GM11168 (cell line): ENCODE measurements at regions not wholly inside any gene's neighbourhood (a gene's known extent, or its start where the extent isn't known, plus 50 kb on each side); places are given as distances from the start of the nearest gene placed in this dataset.
"Not testable (repeated sequence)": the region's sequence is repeated elsewhere in the genome, so short reads cannot be mapped to it uniquely, and the experiment has no call there.

ENCODE experiments used
- in situ Hi-C: fragments of 300-500 bp; cut with MboI; formaldehyde crosslinking; loops from one replicate; pipeline ENCODE4 v1.12.0; 2022; ENCODE audit warnings: low sequenced_read_pairs; ENCODE audit not compliant: unreplicated experiment

DNA sequence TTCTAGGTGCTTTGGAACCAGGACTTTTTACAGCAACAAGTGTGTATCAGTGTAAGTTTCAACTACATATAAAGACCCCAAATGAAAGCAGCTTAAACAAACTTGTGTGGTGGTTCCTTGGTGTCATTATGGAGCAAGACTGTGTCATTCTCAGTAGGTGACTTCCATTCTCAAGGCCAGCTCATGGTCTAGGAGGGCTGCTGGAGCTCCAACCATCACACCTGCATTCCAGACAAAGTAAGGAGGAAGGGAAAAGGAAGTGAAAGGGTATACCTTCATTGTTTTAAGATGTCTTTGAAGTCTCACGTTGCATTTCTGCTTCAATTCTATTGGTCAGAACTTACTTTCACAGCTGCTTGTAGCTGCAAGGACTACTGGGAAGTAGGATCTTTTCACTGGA, 188.6 kb downstream of the C1orf94 start:
- in situ Hi-C loops = no loop called here

DNA sequence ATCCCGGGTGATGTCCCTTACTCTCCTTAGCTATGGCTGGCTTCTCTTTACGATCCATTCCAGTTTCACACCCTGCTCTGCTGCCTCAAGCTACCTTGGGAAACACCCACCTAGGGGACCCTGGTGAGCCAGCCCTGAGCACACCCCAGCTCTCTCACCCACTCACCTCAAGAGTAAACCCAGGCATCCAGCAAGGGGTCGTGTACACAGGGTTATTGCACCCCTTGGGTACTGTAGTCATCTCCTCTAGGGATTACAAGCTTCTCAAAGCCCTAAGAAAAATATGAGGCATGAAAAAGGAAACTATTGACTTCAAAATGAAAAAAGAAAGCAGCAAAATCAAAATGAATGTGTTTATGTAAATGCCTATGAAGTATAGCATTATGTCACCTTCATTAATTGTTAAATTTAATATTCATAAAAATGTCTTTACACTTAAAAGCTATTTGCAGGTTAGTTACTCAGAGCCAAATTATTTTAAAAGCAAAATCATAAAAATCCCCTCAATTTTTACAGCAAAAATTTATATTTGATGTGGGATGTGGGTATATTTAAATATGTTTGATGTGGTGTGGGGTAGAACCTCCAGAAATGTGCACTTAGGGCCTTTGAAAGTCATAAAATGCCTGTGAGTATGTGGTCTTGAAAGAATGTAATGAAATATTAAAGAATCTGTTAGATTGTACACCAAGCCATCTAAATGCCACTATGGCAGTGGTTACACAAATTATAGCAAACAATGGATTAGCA, 190.3 kb downstream of the C1orf94 start:
- in situ Hi-C loops = no loop called here

DNA sequence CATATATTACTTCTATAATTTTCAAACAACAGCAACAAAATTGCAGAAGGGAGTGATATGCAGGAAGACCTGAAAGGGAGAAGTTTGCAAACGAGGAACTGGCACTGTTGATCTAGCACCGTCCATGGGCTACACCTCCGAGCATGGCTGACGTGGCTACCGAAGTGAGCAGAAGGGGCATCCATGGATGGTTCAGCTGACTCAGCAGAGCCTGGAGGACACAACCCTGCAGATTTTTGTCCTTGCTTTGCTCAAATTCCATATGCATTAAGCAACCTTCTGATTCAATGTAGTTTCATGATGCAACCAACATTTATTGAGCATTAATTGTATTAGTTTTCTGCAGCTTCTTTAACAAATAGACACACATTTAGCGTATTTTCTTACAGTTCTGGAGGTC, 191.2 kb downstream of the C1orf94 start:
- in situ Hi-C loops = no loop called here

DNA sequence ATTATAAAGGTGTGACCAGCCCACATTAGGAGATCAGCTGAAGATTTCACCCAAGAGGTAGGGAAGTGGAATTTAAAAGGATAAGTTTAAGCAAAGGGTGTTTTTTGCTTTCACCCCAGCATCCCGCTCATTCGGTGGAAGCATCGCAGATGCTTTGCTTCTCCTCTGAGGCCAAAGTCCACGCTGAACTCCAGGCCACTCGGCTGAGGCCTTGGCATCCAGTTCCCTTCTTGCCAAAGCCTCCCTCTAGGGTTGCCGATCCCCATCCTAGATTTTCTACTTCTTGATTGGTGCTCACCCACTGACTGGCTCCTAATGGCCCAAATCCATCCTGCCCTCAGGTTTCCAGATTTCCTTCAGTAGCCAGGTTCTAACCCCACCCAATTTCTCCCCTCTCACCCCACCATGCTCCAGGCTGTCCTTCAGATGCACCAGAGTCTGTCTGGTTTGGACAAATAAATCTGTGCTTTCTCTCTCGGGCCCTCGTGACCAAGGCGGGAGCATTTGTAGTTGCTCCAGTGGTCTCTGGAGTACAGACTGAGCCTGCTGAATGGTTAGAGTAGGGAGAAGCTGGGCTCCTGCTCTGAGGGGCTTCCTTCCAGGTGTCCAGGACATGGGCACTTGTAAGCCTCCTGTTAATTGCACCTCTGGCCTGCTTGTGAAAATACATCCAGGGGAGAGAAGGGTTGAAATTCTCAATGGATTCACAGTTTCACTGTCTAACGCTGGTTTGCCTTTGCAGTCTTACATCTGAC, 193.2 kb downstream of the C1orf94 start:
- in situ Hi-C loops = no loop called here

DNA sequence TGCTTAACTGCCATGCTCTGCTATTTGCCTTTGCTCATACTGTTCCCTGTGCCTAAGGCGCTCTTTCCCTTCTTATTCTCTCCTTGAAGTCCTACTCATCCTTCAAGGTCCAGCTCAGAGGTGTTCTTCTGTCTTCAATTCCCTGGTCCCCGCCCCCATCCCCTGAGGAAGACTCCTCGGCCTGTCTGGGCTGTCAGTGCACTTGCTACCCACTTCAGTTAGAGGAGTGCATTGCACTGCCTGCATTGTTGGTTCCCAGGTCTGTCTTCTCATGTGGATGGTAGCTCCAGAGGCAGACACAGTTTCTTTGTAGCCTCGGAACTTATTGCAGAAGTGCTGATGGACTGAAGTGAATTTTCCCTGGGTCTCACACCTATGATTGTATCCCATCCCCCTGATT, 194.0 kb downstream of the C1orf94 start:
- in situ Hi-C loops = no loop called here

DNA sequence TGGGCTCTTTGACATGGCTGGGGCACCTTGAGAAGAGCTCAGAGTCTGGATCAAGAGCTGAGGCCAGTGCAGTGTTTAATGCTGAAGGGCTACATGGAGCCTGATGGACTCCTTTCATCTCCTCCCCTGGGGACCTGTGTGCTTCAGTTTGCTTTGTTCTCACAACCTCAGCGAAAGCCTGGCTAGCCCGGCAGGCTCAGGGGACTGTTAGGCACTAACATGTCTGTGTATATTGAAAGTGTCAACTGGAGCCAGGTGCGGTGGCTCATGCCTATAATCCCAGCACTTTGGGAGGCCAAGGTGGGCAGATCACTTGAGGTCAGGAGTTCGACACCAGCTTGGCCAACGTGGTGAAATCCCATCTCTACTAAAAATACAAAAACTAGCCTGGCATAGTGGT, 194.5 kb downstream of the C1orf94 start:
- in situ Hi-C loops = not testable (repeated sequence)

DNA sequence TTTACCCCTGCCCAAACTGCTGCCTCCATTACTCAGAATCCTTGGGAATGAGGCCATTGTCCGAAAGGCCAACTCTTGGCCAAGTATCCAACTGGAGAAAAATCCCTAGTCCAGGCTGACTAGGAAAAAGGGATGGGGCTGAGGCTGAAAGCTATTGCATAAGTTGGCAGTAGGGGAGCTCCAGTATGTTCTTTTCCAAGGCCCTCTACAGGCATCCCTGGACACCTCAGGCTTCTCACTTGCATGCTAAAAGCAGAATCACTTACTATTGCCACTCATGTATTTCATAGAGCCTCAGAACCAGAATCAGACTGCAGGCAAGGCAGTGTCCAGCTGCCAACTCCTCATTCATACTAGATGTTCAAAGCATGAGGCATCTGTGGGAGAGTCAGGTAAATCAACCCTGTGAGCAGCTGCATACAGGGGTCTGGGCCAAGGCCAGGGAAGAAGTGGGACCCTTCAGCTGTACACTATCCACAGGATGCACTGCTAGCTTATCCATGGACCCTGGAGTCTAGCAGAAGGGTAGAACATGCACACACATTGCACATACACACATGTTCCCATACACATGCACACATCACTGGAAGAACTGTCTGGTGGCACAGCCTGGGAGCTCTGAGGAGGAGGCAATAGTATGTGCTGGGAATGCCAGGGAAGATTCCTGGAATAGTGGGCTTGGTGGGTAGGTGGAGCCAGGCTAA, 195.3 kb downstream of the C1orf94 start:
- in situ Hi-C loops = no loop called here

DNA sequence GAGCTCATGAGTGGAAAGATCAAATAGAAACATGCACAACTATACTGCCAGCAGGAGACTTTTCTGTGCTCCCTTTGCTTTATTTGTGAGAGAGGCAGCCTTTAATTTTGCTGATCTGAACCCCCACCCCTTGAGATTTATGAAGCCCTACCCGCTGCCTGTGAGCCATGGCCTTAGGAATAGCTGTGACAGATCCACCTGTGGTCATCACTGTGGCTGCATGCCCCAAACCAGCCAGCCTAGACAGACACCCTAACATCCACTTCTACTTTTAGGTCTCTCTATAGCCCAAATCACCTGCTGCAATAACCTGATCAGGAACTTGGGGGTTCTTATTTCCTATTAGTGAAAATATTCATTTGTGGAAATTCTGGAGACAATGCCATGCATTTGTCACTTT, 196.2 kb downstream of the C1orf94 start:
- in situ Hi-C loops = no loop called here

DNA sequence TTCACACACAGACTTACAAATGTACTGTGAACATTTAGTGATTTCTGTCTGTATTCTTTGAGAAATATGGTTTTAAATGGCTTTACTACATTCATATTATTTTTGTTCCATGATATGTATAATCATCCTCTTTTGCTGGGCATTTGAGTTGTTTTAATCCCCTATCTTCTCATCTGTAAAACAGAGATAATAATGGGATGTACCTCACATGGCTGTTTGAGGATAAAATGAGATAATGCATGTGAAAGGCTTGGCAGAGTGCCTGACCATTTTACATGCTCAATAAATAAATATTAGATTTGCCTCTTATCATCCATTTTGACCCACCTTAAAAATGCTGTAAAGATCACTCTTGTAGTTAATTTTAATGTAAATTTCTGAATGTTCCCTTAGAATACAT, 197.2 kb downstream of the C1orf94 start:
- in situ Hi-C loops = no loop called here

DNA sequence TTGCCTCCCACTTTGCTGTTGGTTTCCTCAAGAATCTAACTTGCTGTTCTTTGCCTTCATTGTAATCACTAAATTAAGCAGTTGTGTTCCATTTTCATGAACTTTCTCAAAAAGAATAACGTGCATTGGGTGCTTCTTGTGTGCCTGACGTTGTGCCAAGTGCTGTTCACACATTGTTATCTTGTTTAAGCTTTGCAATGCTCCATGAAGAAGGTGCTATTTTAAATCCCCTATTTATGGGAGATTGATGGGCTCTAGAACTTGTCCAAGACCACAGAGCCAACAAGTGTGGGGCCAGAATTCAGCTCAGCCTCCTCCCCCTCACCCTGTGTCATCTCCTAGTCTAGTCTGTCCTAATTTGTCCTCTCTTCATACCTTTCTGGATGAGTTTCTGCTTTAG, 199.8 kb downstream of the C1orf94 start:
- in situ Hi-C loops = no loop called here

DNA sequence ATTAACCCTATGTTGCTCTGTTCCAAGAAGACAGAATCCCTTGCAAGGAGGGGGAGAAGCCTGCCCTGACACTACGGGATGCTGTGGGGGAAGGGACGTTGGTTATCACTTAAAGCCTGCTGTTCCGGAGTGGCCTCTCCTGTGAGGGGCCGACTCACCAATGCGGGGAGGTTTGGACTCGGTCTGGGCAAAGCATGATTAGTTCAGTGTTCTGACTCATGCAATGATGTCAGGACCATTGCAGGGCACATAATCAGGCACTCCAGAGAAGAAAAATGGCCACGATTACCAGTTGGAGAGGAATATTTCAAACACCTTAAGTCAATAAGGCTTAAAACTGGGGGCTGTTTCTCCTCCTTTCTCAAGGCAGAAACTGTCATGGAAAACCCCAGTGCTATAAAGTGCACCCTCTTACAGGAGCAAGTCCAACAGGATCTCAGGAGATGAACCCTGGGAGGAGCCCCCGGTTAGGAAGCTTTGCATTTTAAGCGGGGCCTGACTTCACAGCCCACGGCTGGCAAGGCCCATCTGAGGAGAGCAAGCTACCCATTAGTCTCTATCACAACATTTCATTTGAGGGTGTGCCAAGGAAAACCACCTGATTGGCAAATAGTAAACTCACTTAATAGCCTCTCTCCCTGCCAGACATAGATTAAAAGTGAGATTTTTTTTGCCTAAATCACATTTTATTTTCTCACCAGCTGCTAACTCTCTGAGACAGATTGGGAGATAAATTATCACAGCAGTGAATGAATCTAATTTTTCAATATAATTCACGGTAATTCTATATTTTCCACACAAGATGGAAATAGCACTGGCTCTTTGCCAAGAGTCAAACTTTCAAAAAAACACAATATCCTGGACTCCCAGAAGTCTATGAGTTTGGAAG, 202.5 kb downstream of the C1orf94 start:
- in situ Hi-C loops = no loop called here

DNA sequence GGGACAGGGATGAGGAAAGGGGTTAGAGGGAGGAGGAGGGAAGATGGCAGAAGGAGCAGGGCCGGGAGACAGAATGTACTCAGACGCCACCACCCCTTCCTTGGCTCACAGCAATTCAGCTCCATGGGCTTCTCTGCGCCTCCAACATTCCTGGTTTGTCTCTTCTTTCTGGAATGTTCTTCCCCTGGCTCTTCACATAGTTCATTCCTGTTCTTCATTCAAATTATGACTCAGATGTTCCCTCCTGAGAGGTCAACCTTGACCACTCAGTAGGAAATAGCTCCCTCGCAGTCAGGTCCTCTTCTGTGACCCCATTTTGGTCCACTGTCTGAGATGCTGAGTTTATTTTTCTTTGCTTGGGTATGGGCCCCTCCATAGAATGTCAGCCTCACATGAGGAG, 203.2 kb downstream of the C1orf94 start:
- in situ Hi-C loops = no loop called here

DNA sequence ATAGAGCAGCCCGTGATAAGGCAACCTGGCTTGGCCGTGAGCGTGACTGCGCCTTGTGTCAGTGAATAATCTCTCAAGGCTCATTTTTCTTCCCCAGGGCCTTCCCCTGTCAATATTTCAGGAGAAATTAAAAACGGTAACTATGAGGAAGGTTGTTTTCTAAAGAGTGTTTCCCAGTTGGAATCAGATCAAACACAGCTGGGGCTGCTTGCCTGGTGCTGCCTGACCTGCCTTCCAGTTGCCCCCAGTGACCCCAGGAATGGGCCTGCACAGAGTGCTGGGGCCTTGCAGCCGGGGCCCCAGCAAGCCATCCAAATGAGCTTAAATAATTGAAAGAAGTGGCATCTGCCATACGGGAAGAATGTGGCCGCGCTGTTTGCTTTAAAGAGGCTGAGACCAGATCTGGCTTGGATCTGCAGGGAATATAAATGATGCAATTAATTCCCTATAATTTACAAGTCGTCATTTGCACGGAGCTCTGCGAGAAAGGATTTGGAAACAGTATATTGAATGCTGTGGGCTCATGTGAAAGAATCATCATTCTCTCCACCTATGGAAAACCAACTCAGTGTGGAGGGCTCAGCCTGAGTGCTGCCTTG, 203.9 kb downstream of the C1orf94 start:
- in situ Hi-C loops = no loop called here

DNA sequence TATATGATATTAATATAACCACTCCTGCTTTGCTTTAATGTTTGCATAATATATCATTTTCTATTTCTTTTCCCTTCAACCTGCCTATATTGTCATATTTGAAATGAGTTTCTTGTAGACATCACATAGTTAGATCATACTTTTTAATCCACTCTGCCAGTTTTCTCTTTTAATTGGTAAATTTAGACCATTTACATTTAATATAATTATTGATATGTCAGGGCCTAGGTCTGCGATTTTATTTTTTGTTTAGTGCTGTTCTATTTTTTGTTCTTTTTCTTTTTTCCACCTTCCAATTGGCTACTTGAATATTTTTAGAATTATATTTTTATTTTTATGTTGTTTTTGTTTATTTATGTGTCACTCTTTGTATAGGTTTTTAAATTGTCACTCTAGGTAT, 213.3 kb downstream of the C1orf94 start:
- in situ Hi-C loops = no loop called here

DNA sequence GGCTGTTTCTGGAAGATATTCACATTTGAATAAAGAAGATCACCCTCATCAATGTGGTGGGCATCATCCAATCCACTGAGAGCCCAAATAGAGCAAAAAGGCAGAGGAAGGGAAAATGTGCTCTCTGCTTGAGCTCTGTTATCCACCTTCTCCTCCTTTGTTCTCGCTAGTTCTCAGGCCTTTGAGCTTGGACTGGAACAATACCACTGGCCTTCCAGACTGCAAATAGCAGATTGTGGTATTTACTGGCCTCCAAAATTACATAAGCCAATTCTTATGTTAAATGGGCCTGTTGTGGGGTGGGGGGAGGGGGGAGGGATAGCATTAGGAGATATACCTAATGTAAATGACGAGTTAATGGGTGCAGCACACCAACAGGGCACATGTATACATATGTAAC, 219.3 kb downstream of the C1orf94 start:
- in situ Hi-C loops = no loop called here

DNA sequence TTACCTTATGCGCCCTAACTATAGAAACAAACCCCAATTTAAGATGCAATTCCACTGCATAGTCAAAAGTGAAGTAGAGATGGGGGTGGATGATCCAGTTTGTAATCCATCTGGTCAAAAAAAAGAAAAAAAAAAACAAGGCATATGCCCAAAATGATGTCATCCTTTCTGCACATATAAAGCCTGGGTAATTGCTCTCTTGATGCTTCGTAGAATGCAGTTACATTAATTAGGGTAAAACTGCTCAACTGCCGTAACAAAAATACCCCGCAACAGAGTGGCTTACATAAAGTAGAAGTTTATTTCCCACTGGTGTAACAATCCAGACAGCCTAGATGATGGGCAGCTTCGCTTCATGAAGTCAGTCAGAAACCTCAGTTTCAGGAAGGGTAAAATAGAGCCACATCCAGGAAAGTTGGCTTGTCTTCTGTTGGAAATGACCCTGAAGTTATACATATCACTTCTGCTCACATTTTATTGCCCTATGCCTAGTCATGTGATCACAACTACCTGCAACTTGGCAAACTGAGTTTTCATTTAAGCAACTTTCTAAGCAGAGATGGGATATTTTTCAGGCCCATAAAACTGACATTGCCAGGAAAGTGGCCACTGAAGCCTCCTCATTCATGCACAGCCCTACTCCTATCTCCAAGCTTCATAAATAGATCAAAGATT, 221.7 kb downstream of the C1orf94 start:
- in situ Hi-C loops = no loop called here

DNA sequence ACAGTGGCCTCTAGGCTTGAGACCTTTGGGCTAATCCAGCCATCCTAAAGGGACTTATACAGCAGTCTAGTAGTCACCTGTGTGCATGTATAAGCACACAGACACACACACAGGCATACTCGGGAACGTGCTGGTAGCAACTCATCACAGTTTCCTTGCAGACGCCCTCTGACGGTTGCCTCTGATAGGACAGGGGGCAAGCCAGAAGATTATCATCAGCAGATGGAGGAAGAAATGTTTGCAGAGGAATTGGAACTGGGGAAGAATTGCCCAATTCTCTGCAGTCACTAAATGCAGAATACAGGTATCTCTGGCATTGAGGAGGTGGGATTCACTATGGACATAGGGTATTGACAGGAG, 222.2 kb downstream of the C1orf94 start:
- in situ Hi-C loops = no loop called here

DNA sequence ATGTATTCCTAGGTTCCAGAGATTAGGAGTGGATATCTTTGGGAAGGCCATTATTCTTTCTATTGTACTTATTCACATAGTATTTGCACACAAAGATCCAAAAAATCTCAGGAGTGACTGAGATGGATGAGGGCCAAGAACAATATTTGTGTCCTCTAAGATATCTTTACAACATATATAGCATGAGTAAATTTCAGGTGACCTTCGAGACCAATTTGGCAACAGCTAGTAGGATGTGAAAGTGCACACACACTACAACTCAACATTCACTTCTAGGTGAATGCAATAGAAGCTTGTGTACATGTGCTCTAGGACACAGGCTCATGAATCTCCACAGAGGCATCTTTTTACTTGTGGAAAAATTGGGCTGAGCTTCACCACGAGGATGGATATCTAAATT, 224.0 kb downstream of the C1orf94 start:
- in situ Hi-C loops = no loop called here

DNA sequence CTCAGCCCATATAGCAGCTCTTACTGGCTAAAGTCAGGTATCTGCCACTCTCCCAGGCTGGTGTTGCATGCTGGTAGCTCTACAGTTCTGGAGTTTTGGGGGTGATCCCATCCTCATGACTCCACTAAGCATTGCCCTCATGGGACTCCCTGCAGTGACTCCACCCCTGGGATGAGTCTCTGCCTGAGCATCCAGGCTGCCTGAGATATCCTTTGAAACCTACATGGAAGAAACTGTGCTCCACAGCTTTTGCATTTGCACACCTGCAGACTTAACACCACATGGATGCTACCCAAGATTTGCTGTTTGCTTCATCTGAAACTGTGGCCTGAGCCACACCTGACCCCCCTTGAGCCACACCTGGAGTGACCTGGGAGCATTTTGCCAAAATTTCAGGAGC, 226.4 kb downstream of the C1orf94 start:
- in situ Hi-C loops = no loop called here

DNA sequence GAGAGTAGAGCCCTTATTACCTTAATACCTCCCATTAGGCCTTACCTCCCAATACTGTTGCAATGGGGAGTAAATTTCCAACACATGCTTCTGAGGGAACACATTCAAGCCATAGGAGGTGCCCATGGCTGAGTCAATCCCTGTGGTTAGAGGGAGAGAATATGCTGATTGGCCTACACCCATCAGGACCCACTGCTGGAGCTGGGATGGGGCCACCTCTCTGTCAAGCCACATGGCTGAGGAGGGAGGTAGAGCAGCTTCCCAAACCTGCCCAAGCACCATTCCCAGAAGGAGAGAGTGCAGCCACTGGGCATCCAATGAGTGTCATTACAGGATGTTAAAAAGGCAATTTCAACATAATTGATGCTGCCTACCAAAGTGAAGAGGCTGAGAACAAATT, 228.1 kb downstream of the C1orf94 start:
- in situ Hi-C loops = no loop called here
